H1 (cell line): ENCODE measurements at regions not wholly inside any gene's neighbourhood (a gene's known extent, or its start where the extent isn't known, plus 50 kb on each side); places are given as distances from the start of the nearest gene placed in this dataset.
A peak's percentile ranks its signal among the peaks of the same experiment; 100 is the strongest.

Experiments
- CTCF ChIA-PET: fragments of 300-600 bp; sonication (Branson Sonifier 250); formaldehyde crosslinking; loops from one replicate; lab custom pipeline; 2021; ENCODE audit not compliant: partially characterized antibody; lab: Charles Lee
- POLR2A ChIA-PET: fragments of 300-600 bp; sonication (Branson Sonifier 250); formaldehyde crosslinking; loops from one replicate; lab custom pipeline; 2021; ENCODE audit warnings: inconsistent platforms; ENCODE audit not compliant: partially characterized antibody; lab: Charles Lee
- DNase-seq, 2 experiments: peaks; one replicate each; pipeline versions ENCODE4 v3.0.0 to v3.0.0-alpha.2; 2010 to 2022; ENCODE audit warnings: low spot score in 2 of 2, low read depth in 1 of 2, mixed read lengths in 1 of 2
- FAIRE-seq: peaks from 2 replicates; lab custom pipeline; 2011; peaks lifted over from hg19 to GRCh38; lab: Jason Lieb, UNC
- H2AFZ ChIP-seq: 2 replicates; pipeline ENCODE4 v1.8.1; 2012; ENCODE audit warnings: low read length, inconsistent platforms
- H2AK5ac ChIP-seq: 2 replicates; pipeline ENCODE4 v1.6.1; 2013; ENCODE audit warnings: low read depth, low read length
- H2BK120ac ChIP-seq: replicated peaks from 2 replicates; pipeline ENCODE3; 2013; ENCODE audit warnings: low read depth, low read length, inconsistent platforms
- H2BK12ac ChIP-seq: 2 replicates; pipeline ENCODE4 v1.6.1; 2013; ENCODE audit warnings: low read depth, low read length
- H2BK15ac ChIP-seq: 2 replicates; pipeline ENCODE4 v1.6.1; 2013; ENCODE audit warnings: low read length
- H2BK20ac ChIP-seq: 2 replicates; pipeline ENCODE4 v1.6.1; 2013; ENCODE audit warnings: low read length
- H2BK5ac ChIP-seq: 2 replicates; pipeline ENCODE4 v1.6.1; 2013; ENCODE audit warnings: low read depth, low read length
- H3K14ac ChIP-seq: 2 replicates; pipeline ENCODE4 v1.6.1; 2013; ENCODE audit warnings: inconsistent platforms; ENCODE audit not compliant: insufficient read length
- H3K18ac ChIP-seq: 2 replicates; pipeline ENCODE4 v1.6.1; 2013; ENCODE audit warnings: low read length; ENCODE audit errors: extremely low read depth
- H3K23ac ChIP-seq: 2 replicates; pipeline ENCODE4 v1.6.1; 2013; ENCODE audit warnings: inconsistent platforms; ENCODE audit not compliant: insufficient read length
- H3K23me2 ChIP-seq: 2 replicates; pipeline ENCODE4 v1.6.1; 2013; ENCODE audit warnings: low read depth, low read length
- H3K27ac ChIP-seq: 2 replicates; pipeline ENCODE4 v1.6.1; 2011; ENCODE audit warnings: low read depth, low read length, inconsistent platforms
- H3K27me3 ChIP-seq, 4 experiments: replicated peaks in 1 of 4; 1 replicate in 1 of 4; 2 replicates in 3 of 4; pipeline versions ENCODE4 v1.6.1 to v1.8.1; 2011 to 2013; ENCODE audit warnings: low read length in 3 of 4, mild to moderate bottlenecking in 3 of 4, inconsistent platforms in 2 of 4, mixed read lengths in 2 of 4, moderate library complexity in 1 of 4; ENCODE audit not compliant: control insufficient read depth in 3 of 4, insufficient read depth in 3 of 4; ENCODE audit errors: extremely low read depth in 1 of 4
- H3K36me3 ChIP-seq, 4 experiments: 2 replicates each; pipeline versions ENCODE4 v1.6.1 to v1.8.1; 2011 to 2013; ENCODE audit warnings: mild to moderate bottlenecking in 4 of 4, low read length in 3 of 4, moderate library complexity in 2 of 4, control low read depth in 1 of 4, inconsistent platforms in 1 of 4; ENCODE audit not compliant: insufficient read depth in 4 of 4, control insufficient read depth in 2 of 4
- H3K4ac ChIP-seq: replicated peaks from 2 replicates; pipeline ENCODE3; 2013; ENCODE audit warnings: low read length, low read depth, mixed read lengths, inconsistent platforms; ENCODE audit not compliant: insufficient read length
- H3K4me1 ChIP-seq, 4 experiments: replicated peaks in 1 of 4; 1 replicate in 1 of 4; 2 replicates in 3 of 4; pipeline versions ENCODE4 v1.6.1 to v1.8.1; 2011 to 2013; ENCODE audit warnings: low read length in 3 of 4, inconsistent platforms in 2 of 4, mixed read lengths in 1 of 4; ENCODE audit not compliant: insufficient read depth in 4 of 4, control insufficient read depth in 3 of 4
- H3K4me2 ChIP-seq, 2 experiments: 2 replicates each; pipeline versions ENCODE4 v1.6.1 to v1.8.1; 2011 to 2013; ENCODE audit warnings: low read depth in 2 of 2, low read length in 2 of 2, control low read depth in 1 of 2, inconsistent platforms in 1 of 2, mild to moderate bottlenecking in 1 of 2; ENCODE audit not compliant: insufficient read depth in 1 of 2
- H3K4me3 ChIP-seq, 4 experiments: fragments of 200-600, 300-600 bp in 1 of 4; sonication (generic), shearing (Covaris generic), sonication (Bioruptor Twin) in 1 of 4; 2 replicates each; pipeline versions ENCODE4 v1.5.1 to v1.8.1; 2011 to 2016; ENCODE audit warnings: low read length in 4 of 4, low read depth in 3 of 4, control low read depth in 2 of 4, inconsistent platforms in 2 of 4, mild to moderate bottlenecking in 2 of 4, mixed read lengths in 1 of 4, moderate library complexity in 1 of 4; ENCODE audit not compliant: insufficient read depth in 2 of 4; ENCODE audit errors: extremely low read depth in 1 of 4
- H3K56ac ChIP-seq: replicated peaks from 2 replicates; pipeline ENCODE3; 2013; ENCODE audit warnings: low read depth, mild to moderate bottlenecking, mixed read lengths, low read length, inconsistent platforms; ENCODE audit not compliant: insufficient read length
- H3K79me1 ChIP-seq: 2 replicates; pipeline ENCODE4 v1.6.1; 2013; ENCODE audit warnings: low read depth, low read length, control low read depth
- H3K79me2 ChIP-seq, 2 experiments: 2 replicates each; pipeline versions ENCODE4 v1.6.1 to v1.8.1; 2012 to 2013; ENCODE audit warnings: low read length in 2 of 2, mild to moderate bottlenecking in 2 of 2, inconsistent platforms in 1 of 2; ENCODE audit not compliant: insufficient read depth in 2 of 2, control insufficient read depth in 1 of 2
- H3K9ac ChIP-seq, 4 experiments: replicated peaks in 1 of 4; 1 replicate in 1 of 4; 2 replicates in 3 of 4; pipeline versions ENCODE4 v1.6.1 to v1.8.1; 2011 to 2013; ENCODE audit warnings: low read depth in 3 of 4, low read length in 3 of 4, control low read depth in 2 of 4, mild to moderate bottlenecking in 2 of 4, moderate library complexity in 2 of 4, inconsistent platforms in 1 of 4; ENCODE audit errors: extremely low read depth in 1 of 4
- H3K9me3 ChIP-seq, 2 experiments: 2 replicates each; pipeline versions ENCODE4 v1.6.1 to v1.8.1; 2012 to 2013; ENCODE audit warnings: mild to moderate bottlenecking in 2 of 2, moderate library complexity in 2 of 2, control low read depth in 1 of 2, inconsistent platforms in 1 of 2, low read depth in 1 of 2, low read length in 1 of 2, mixed read lengths in 1 of 2; ENCODE audit not compliant: insufficient read depth in 2 of 2
- H4K20me1 ChIP-seq, 2 experiments: replicated peaks in 1 of 2; 2 replicates each; pipeline versions ENCODE3 to v1.8.1; 2011 to 2013; ENCODE audit warnings: inconsistent platforms in 2 of 2, low read length in 2 of 2, mild to moderate bottlenecking in 1 of 2; ENCODE audit not compliant: insufficient read depth in 2 of 2, control insufficient read depth in 1 of 2
- H4K5ac ChIP-seq: 2 replicates; pipeline ENCODE4 v1.6.1; 2013; ENCODE audit warnings: low read length, low read depth, mixed read lengths, inconsistent platforms; ENCODE audit not compliant: insufficient read length
- H4K8ac ChIP-seq: 2 replicates; pipeline ENCODE4 v1.8.0; 2013; ENCODE audit warnings: mild to moderate bottlenecking, moderate library complexity, low read length, inconsistent platforms; ENCODE audit not compliant: insufficient read depth; ENCODE audit errors: extremely low read depth
- H4K91ac ChIP-seq: replicated peaks from 2 replicates; pipeline ENCODE3; 2013; ENCODE audit warnings: low read length, mixed read lengths, inconsistent platforms; ENCODE audit not compliant: insufficient read length
- CHD1 ChIP-seq: IDR thresholded peaks from 2 replicates; pipeline ENCODE4 v1.6.1; 2012; ENCODE audit warnings: low read depth, low read length, improper control_type of control experiment
- EGR1 ChIP-seq: IDR thresholded peaks from 2 replicates; pipeline ENCODE4 v1.6.1; 2011; ENCODE audit warnings: low read depth, low read length, borderline replicate concordance
- EZH2 ChIP-seq: fragments of 200-600 bp; sonication (generic); IDR thresholded peaks from 2 replicates; pipeline ENCODE4 v1.7.1; 2012; ENCODE audit warnings: low read depth, mild to moderate bottlenecking, moderate library complexity, low read length, inconsistent platforms; ENCODE audit not compliant: severe bottlenecking
- FOSL1 ChIP-seq: IDR thresholded peaks from 2 replicates; pipeline ENCODE4 v1.6.1; 2011; ENCODE audit warnings: mild to moderate bottlenecking, low read depth, low read length, moderate library complexity; ENCODE audit not compliant: insufficient read depth
- GABPA ChIP-seq: IDR thresholded peaks from 2 replicates; pipeline ENCODE4 v1.6.1; 2011; ENCODE audit warnings: mild to moderate bottlenecking, low read length, moderate library complexity, borderline replicate concordance; ENCODE audit not compliant: insufficient read depth
- KDM4A ChIP-seq: IDR thresholded peaks from one replicate; pipeline ENCODE4 v1.7.1; 2012; ENCODE audit warnings: low read depth, mild to moderate bottlenecking, moderate library complexity, low read length, inconsistent platforms; ENCODE audit not compliant: severe bottlenecking
- RNF2 ChIP-seq: fragments of 200-900, 300-1000 bp; sonication (generic); IDR thresholded peaks from 2 replicates; pipeline ENCODE4 v1.7.1; 2016; ENCODE audit warnings: borderline replicate concordance, low read depth, mild to moderate bottlenecking, antibody characterized with exemption, low read length; ENCODE audit not compliant: poor library complexity, severe bottlenecking; ENCODE audit errors: missing control alignments
- SIRT6 ChIP-seq: IDR thresholded peaks from one replicate; pipeline ENCODE4 v1.7.1; 2012; ENCODE audit warnings: low read length, inconsistent platforms
- TF ChIP-seq, protein P1 (sequence below), 3 experiments: IDR thresholded peaks; 1 replicate in 2 of 3; 2 replicates in 1 of 3; pipeline versions ENCODE4 v1.5.1 to v1.6.1; 2011; ENCODE audit warnings: low read length in 3 of 3, mild to moderate bottlenecking in 3 of 3, inconsistent platforms in 2 of 3, low read depth in 1 of 3, moderate library complexity in 1 of 3; ENCODE audit not compliant: insufficient read depth in 1 of 3; ENCODE audit errors: control extremely low read depth in 1 of 3
- TF ChIP-seq, protein P2 (sequence below): IDR thresholded peaks from 2 replicates; pipeline ENCODE4 v1.6.1; 2012; ENCODE audit warnings: inconsistent platforms

DNA sequence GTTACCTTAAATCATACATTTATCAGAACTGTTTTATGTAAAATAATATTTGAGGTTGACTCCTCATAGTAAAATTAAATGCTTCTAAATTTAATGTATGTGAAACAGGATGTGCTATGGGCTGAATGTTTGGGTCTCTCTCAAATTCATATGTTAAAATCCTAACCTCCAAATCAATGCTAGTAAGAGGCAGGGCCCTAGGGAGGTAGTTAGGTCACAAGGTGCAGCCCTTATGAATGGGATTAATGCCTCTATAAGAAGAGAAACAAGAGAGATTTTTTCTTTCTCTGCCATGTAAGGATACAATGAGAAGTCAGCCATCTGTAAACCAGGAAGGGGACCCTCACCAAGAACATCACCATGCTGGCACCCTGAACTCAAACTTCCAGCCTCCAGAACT is 67.2 kb upstream of the ETAA1 start:
- Histone ChIP-seq H2BK15ac (no peak overlapping the region), H4K91ac (no peak overlapping the region), H2AK5ac (no peak overlapping the region), H3K14ac (no peak overlapping the region), H3K23ac (no peak overlapping the region), H3K79me2 (peaks cover 0 to 33% of the 10 kb centered on the region in 2 experiments; a peak in 2 of 4 replicates), H3K9me3 (no peaks in the 10 kb centered on the region), H2BK120ac (no peak overlapping the region), H3K27ac (no peak overlapping the region), H4K5ac (peak overlapping the region; percentile 18), H3K4me3 (peak overlapping the region in 2 of 4 experiments; percentile 5 to 80; a peak in 3 of 8 replicates), H3K9ac (no peak overlapping the region; a peak in 1 of 7 replicates), H3K18ac (no peak overlapping the region), H3K4me1 (peaks cover 0 to 29% (median 7%) of the 10 kb centered on the region in 4 experiments; a peak in 4 of 7 replicates), H3K79me1 (no peaks in the 10 kb centered on the region), H3K27me3 (no peaks in the 10 kb centered on the region), H3K36me3 (peaks cover 0 to 7% (median 4%) of the 10 kb centered on the region in 4 experiments; a peak in 3 of 8 replicates), H3K4me2 (peak overlapping the region; percentile 32 to 61), H3K4ac (no peak overlapping the region), H2AFZ (no peak overlapping the region), H2BK20ac (no peak overlapping the region), H2BK5ac (peak overlapping the region; percentile 31; the same call in 1 of the 2 replicates), H2BK12ac (no peak overlapping the region), H3K56ac (no peak overlapping the region), H4K8ac (no peak overlapping the region), H4K20me1 (no peaks in the 10 kb centered on the region), H3K23me2 (peaks cover 2% of the 10 kb centered on the region; the same call in 1 of the 2 replicates)
- CTCF ChIA-PET = interaction anchor here (1.4 kb wide), 1 partner anchor 146 kb away, joined by 4 read pairs; no protein-coding TSS in a partner anchor
- no peak for DNase-seq
- no peak for FAIRE-seq
- POLR2A ChIA-PET = interaction anchor here (0.8 to 3.4 kb wide), 6 partner anchors 8 to 25 kb away, joined by 3 to 17 read pairs (median 12); no protein-coding TSS in a partner anchor
- TF ChIP-seq GABPA = no peak
- TF ChIP-seq, protein P1, sequence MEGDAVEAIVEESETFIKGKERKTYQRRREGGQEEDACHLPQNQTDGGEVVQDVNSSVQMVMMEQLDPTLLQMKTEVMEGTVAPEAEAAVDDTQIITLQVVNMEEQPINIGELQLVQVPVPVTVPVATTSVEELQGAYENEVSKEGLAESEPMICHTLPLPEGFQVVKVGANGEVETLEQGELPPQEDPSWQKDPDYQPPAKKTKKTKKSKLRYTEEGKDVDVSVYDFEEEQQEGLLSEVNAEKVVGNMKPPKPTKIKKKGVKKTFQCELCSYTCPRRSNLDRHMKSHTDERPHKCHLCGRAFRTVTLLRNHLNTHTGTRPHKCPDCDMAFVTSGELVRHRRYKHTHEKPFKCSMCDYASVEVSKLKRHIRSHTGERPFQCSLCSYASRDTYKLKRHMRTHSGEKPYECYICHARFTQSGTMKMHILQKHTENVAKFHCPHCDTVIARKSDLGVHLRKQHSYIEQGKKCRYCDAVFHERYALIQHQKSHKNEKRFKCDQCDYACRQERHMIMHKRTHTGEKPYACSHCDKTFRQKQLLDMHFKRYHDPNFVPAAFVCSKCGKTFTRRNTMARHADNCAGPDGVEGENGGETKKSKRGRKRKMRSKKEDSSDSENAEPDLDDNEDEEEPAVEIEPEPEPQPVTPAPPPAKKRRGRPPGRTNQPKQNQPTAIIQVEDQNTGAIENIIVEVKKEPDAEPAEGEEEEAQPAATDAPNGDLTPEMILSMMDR (IDR thresholded peaks at IDR 0.05; ENCODE audit: control extremely low read depth in 1 of 3, insufficient read depth in 1 of 3, low read depth in 1 of 3, low read length in 3 of 3) = no peak
- TF ChIP-seq, protein P2, sequence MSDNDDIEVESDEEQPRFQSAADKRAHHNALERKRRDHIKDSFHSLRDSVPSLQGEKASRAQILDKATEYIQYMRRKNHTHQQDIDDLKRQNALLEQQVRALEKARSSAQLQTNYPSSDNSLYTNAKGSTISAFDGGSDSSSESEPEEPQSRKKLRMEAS = no peak
- no peak for TF ChIP-seq FOSL1
- no peak for TF ChIP-seq EGR1
- TF ChIP-seq SIRT6 = no peak
- no peak for TF ChIP-seq RNF2
- no peak for TF ChIP-seq CHD1
- no peak for TF ChIP-seq KDM4A
- no peak for TF ChIP-seq EZH2
